ENCODE measurements at regions not wholly inside any gene's neighbourhood (a gene's known extent, or its start where the extent isn't known, plus 50 kb on each side); places are given as distances from the start of the nearest gene placed in this dataset.

DNA sequence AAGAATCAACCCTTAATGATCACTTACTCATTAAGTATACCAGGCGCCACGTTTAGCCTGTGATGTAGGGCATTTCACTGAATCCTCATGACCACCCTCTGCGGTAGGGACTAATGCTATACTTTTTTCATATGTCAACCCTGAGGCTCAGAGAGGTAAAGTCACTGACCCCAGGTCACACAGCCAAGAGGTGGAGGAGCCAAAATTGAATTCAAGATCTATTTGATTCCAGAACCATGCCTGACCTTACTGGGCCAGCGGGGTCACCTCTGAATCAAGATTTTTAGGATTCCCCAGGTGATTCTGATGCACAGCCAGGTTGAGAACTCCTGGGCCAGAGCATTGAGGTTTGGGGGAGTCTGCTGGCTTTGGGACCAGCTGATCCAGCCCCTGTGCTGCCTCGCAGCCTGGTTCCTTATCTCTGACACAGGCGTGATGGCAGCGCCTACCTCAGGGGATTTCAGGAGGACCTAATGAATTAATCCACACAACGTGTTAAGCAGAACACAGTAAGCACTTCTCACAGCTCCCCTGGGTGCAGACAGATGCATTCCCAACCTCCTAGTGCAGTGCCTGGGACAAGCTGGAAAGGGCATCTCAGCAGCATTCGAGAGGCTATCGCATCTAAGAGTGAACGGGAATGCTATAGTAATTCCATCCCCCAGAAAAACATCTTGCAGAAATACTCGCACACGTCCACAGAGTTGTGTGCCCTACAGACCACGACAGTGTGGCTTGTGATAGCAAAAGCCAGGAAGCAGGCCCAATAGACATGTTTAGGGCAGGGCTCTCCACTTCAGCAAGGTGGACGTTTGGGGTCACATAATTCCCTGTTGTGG lies 101.4 kb upstream of the PTPN1 start:
- DNase-seq (ENCODE audit: low spot score): no peak

DNA sequence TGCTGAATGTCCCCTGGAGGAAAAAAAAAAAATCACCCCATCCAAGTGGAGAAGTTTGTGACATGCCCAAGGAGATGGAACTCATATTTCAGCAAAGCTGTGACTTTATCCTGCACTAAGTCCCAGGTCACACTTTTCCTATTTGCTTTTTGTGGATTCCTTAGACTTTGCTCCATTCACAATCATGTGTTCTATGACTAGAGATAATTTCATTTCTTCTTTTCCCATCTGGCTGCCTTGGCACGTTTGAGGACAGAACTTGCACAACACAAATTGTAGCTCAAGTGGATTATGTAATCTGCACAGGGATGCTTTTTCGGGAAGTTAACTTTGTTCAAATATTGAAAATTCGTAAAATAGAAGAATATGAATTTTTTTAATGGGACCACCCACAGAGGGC lies 100.7 kb upstream of the PTPN1 start:
- DNase-seq (ENCODE audit: low spot score): no peak

DNA sequence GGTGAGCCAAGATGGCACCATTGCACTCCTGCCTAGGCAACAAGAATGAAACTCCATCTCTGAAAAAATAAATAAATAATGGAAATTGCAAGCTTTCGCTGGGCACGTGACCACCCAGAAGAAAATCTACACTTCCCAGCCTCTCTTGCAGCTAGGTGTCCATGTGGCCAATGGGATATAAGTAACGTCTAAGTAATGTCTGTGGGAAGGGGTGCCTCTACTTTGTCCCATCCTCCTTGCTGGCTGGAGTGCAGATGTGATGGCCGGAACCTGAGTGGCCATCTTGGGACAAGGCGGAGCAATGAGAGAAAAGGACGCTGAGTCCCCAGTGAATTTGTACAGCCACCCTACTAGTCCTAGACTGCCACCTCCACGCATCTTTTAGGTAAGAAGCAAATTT lies 99.8 kb upstream of the PTPN1 start:
- no peak for DNase-seq (ENCODE audit: low spot score)

DNA sequence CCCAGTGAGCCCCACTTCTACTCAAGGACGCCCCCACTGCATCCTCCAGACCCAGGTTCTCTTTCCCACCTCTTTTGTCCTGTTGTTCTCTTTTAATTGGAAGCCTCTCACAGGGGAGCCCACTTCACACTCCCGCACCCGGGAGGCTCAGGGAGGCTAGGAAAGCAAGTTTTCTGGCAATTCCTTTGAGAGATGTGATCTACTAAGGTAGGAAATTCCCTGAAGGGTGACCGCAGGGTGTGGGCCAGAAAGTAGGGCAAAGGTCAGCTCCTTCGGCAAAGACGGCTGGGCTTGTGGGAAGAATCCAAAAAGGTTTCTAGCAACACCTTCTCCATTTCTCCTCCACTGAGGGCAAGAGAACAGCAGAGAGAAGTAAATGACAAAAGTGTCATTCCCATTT lies 98.1 kb upstream of the PTPN1 start:
- no peak for DNase-seq (ENCODE audit: low spot score)

DNA sequence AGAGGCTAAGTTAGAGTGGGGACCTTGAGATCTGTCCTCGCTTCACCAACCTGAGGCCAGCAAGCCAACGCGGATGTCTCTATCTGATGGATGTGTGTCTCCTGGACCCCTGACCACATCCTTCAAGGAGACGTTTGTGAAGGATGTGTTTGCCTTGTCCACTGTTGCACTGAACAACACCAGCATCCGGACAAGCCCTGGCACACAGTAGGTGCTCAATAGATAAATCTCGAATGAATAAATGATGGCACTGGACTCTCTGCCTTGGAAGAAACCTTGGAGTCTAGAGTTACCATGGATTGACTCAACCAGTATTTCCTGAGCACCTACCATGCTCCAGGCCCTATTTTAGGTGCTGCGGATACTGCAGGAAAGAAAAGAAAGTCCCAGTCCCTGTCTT lies 97.7 kb upstream of the PTPN1 start:
- no peak for DNase-seq (ENCODE audit: low spot score)

DNA sequence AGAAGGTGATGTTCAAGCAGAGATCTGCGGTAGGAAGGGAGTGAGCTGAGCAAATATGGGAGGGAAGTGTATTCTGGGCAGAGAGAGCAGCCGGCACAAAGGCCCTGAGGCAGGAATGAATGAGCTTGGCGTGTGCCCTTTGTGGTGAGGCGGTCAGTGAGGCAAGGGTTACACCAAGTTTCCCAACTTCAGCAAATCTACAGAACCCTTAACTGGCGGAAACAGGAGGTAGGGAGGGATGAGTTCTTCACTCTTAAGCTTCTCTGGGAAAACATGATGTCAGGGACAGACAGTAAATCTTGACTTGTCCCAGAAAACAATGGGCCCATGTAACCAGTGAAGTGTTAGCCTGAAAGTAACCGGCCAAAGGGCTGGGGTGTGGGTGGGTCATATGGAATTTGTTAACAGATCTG lies 97.1 kb upstream of the PTPN1 start:
- no peak for DNase-seq (ENCODE audit: low spot score)

DNA sequence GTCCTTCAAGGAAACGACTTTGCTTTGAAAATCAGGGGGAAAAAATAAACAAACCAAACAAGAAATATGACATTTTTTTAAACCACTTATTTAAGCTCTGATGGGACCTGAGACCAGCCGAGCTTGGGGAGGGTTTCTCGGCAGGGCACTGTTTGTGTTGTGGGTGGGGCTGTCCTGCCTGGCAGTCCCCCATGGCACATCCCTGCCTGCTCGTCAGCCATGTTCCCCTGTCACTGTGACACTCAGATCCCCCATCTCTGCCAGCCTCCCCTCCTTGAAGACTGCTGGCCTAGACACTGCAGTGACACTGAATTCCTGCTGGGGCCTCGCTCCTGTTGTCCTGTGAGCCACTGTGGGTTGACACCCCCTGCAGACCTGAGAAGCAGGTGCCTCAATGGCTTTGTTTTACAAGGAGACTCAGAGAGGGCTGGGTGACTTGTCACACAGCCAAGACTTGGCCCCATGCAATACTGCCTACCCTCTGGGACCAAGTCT lies 95.1 kb upstream of the PTPN1 start:
- no peak for DNase-seq (ENCODE audit: low spot score)

DNA sequence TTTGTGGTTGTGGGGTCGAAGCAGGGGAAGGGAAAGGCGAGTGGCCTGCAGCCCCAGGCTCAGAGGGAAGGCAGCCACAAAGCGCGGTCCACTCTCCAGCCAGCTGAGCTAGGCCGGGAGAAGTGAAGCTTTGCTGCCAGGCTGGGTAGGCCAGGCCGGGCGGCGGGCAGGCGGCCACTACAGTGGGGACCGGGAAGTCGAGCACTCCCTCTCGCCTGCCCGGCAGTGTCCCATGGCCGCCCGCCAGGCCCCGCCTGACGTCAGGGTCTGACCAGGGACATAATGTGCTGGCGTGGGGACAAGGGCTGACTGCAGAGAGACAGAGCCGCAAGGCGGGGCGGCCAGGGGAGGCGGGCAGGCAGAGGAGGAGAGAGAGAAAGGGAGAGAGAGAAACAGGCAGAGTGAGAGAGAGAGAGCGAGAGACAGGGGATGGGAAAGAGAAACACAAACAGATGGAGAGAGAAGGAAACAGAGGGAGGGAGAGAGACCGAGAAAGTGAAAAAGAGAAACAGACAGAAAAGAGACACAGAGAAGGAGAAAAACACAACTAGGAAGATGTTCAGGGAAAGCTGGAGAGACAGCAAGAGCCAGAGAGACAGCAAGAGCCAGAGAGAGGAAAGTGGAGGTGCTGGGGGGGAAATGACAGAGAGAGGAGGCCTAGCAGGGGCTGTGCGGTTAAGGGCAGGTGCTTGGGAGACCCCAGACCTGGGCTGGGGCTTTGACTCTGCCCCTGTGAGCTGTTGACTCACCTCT lies 94.5 kb upstream of the PTPN1 start:
- peak; percentile 43 for DNase-seq (ENCODE audit: low spot score)

DNA sequence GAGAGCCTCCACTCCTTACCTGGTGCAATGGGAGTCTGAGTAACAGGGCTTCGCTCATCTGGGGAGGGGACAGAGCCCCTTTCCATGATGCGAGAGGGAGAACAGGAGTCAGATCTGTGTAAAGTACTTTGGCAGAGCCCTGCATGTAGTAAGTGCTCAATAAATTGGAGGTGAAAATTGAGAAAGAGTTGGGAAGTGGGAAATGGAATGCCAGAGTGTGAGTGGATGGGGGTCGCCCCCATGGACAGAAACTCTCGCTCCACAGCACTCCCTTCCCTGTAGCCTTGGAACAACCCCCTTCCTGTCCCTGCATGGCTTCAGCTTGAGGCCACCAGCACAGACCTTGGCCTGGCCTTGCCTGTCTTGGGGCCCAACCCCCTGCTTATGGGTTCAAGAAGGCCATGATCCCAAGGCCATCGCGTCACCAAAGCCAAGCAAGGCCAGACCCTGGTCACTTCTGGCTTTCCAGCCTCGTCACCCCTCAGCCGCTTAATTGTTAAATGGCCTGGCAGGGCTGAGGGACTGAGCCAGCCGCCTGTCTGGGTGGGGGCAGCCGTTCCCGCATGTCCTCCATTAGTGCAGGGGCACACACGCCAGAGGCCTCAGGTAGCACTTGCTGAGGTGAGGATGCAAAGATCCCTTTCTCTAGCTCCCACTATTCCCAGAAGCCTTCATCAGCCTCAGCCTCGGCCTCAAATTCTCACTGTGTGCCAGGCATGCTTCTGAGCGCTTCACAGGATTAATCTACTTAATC lies 93.7 kb upstream of the PTPN1 start:
- no peak for DNase-seq (ENCODE audit: low spot score)

DNA sequence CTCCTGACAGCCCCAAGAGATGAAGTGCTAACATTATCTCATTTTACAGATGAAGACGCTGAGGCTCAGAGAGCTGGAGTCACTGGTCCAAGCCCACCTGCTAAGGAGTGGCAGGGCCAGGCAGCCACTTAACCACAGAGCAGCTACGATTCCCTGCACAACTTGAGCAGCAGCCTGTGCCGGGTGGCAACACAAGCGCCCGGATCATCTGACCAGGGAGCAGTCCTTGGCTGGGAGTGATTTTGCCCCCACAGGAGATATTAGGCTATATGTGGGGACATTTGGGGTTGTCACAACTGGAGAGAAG lies 93.2 kb upstream of the PTPN1 start:
- DNase-seq (ENCODE audit: low spot score): no peak

DNA sequence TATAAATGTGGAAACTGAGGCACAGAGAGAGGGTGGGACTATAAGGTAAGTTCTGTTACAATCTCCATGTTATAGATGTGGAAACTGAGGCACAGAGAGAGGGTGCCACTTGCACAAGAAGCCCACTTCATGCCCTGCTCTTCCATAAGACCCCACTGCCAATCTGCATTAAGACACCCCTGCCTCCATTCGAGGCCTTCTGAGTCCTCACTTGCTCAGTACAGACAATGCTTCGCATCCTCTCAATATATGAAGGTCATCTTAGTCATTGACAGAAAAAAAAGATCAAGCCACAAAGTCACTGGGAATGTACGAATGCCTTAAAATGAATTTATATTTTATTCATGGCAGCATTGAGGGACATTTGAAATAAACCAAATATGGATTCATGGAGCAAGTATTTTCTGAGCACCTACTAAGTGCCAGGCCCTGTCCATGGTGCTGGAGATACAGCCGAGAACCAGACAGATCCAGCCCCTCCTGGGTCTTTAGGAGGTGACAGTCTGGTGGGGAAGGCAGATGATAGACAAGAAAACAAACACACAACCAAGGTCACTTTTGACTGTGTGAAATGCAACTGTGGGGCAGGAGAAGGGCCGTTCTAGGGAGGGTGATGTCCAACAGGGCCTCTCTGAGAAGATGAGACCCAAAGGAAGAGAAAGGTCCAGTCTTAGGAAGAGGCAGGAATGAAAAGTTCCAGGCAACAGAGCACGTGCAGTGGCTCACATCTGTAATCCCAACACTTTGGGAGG lies 92.5 kb upstream of the PTPN1 start:
- DNase-seq (ENCODE audit: low spot score): no peak

DNA sequence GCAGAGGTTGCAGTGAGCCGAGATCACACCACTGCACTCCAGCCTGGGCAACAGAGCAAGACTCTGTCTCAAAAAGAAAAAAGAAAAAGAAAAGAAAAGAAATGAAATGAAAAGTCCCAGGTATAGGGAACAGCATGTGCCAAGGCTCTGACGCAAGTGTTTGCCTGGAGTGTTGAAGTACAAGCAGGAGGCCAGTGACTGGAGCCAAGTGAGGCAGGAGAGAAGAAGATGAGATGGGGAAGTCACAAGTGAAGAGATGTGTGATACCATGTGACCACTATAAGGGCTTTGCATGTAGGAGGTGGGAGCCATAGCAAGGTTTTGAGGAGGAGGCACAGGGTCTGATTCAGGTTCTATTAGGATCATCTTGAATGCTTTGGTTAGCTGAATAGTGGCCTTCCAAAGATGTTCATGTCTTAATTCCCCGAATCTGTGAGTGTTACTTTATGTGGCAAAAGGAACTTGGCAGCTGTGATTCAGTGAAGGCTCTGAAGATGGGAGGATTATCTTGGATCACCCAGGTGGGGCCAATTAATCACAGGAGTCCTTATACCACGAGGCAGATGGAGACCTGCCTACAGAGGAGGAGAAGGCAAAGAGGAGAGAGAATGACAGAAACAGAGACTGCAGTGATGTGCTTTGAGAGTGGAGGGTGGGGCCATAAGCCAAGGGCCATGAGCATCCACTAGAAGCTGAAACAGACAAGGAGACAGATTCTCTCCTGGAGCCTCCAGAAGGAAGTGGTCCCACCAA lies 91.1 kb upstream of the PTPN1 start:
- no peak for DNase-seq (ENCODE audit: low spot score)

DNA sequence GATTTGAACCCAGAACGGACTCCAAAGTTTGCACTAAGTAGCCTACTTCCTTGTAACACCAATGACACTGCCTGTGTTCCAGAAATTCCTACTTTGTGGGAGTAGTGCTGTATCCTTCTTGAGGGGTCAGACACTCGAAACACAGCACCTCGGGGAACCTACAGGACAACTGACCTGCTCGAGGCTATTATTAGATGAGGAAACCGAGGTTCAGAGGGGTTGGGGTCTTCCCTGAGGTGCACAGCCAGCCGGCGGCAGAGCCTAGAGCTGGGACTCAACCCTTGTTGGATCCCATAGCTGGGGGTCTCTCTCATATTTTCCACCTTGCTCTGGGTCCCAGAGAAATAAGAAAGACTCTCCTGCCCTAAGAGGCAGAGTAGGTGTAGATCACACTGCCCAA lies 89.8 kb upstream of the PTPN1 start:
- DNase-seq (ENCODE audit: low spot score): no peak

DNA sequence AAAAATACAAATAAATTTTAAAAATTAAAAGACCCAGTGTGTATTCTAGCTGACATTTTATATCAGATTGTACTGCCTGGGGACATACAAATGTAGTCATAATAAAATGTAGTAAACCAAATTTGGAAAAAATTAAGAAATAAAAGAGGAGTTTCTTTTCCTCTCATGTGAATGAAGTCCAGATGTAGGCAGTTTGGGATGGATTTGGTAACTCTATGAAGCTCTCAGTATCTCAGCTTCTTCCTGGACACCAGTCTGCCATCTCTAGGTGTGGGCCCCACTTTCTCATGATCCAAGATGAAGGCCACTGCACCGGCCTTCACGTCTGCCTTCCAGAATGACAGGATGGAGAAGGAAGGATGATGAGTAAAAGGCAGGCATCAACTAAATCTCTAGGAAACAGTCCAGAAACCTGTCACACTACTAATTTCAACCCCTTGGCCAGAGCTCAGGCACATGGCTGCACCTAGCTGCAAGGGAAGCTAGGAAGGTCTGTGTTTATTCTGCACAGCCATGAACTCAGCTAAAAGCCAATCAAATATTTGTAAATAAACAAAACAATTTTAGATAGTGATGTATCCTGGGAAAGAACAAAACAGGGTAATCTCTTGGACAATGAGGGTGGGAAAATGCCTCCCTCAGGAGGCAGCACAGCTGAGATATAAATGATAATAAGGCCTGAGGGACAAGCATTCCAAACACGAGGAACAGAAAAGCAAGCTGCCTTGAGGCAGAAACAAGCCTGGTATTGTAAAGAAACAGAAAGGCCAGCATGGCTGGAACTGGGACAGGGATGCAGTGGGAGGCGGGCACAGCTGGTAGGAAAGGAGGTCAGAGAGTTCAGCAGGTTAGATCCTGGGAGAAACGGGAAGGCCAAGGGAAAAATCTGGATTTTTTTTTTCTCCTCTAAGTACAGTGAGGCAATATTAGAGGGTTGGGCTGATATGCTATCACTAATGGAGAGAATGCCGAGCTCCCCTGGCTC lies 88.5 kb upstream of the PTPN1 start:
- no peak for DNase-seq (ENCODE audit: low spot score)

DNA sequence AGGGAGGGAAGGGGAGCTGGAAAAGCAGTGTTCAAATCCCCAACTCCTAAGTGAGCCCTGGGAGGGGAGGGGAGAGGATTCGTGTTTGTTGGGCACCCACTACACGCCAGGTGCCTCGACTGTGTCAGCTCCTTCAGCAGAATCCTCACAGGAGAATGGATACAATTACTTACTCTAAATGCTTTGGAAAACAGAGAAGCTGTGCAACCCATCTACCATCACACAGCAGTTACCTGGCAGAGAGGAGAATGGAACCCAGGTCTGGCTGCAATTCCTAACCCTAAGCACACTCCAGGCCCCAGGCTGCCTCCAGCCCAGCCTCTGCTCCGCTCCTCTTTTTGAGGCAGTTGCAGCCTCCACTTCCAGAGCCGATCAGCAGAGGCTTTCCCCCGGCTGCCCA lies 86.4 kb upstream of the PTPN1 start:
- no peak for DNase-seq (ENCODE audit: low spot score)

DNA sequence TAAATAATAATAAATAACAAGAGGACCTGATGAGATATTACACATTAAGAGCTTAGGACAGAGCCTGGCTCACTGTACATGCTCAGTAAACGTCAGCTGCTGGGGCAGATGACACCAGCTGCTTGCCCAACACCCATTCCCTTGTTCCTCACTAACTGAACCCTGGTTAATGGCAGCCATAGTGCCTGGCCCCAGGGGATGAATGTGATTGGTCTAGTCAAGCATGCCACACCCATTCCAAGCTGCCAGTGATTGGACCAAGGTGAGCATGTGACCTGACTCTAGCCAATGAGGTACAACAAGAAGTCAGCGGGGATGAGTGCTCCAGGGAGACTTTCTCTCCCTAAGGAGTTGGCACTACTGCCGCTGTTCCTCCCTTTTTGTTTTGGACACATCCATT lies 85.1 kb upstream of the PTPN1 start:
- DNase-seq (ENCODE audit: low spot score): no peak

DNA sequence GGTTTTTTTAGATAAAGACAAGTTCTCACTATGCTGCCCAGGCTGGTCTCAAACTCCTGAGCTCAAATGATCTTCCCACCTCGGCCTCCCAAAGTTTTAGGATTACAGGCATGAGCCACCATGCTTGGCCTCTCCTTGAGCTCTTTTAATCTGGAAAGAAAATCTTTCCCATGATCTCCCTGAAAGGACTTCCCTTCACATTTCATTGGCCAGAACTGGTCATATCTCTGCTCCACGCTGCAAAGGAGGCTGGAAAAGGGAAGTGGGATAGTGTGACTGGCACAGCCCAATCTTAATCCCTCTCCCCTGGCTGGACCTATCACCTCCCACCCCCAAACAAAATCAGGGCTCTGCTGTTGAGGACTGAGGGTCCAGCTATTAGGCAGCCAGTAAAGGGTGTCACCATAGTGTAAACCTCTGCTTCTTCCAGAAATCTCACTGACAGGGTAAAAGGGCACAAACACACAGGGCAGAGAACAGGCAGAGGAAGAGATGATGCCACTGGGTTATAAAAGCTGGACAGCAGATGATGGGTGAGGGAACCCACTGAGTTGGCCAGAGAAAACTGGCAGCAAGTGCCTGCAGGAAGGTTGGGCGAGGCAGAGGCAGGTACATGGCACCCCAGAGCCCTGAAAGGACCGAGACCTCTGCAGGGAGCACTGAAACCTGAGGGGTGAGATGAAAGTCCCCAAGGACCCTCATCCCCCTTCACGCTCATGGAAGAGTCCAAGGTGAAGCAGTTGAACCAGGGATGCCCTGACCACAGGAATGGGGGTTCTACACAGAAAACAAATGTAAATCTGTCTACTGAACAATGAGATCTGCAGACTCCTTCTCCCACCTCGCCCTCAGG lies 83.1 kb upstream of the PTPN1 start:
- DNase-seq (ENCODE audit: low spot score): no peak

DNA sequence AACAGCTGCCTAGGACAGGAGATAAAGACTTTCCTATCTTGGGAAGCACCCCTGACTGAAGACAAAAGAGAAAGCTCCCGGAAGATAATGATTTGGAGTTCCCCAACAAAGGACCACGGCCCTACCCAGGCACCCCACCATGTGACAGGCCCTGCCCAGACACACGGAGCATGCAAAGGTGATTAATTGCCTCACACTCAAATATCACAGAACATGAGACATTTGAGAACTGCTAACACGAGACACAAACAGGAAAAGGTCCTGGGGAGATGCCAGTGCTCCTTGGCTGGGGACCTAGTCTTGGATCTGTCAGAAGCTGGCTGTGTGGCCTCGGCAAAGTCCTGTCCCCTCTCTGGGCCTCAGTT lies 82.5 kb upstream of the PTPN1 start:
- DNase-seq (ENCODE audit: low spot score): no peak

DNA sequence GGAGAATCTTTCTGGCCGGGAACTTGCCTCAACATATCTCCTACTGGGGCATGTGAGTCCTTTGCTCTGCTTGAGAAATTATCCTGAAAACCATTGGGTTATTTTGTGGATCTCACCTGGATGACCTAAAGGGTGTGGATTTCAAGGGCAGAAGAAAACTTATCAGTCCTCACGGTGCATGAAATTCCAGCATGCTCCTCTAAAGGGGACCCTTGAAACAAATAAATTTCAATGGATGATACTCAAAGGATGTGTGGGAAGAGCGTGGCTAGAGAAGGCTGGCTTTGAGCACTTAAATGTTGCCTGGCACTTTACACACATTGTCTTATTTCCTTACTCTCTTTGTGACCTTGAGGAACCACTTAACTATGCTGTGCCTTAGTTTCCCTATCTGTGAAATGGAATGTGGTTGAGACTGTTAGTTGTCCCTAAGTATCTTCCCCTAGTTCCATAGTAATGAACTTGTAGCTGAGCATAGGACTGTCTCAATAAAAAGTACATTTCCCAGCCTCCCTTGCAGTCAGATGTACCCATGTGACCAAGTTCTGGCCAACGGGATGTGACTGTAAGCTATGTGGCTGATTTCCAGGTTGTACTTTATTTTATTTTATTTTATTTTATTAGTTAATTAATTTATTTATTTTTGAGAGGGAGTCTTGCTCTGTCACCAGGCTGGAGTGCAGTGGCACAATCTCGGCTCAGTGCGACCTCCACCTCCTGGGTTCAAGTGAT lies 81.9 kb upstream of the PTPN1 start:
- DNase-seq (ENCODE audit: low spot score): no peak

Data from cerebellar cortex (tissue), 1 donor.